Breast epithelium (tissue), 4 donors: ENCODE measurements at regions not wholly inside any gene's neighbourhood (a gene's known extent, or its start where the extent isn't known, plus 50 kb on each side); places are given as distances from the start of the nearest gene placed in this dataset.

ENCODE experiments used
- DNase-seq, 2 donors: peaks; one replicate each; pipeline ENCODE4 v3.0.0-alpha.2; 2019; ENCODE audit warnings: low spot score in 2 of 2
- H3K27ac ChIP-seq, 2 donors: fragments of 200-600 bp; sonication (generic) in 1 of 2; one replicate each; pipeline ENCODE4 v1.5.1; 2016 to 2019; ENCODE audit warnings: mild to moderate bottlenecking in 1 of 2
- H3K27me3 ChIP-seq, 2 donors: fragments of 200-600 bp; sonication (generic) in 1 of 2; one replicate each; pipeline versions ENCODE4 v1.5.1 to v1.6.0; 2017 to 2019; ENCODE audit warnings: control low read depth in 1 of 2, mild to moderate bottlenecking in 1 of 2
- H3K36me3 ChIP-seq: fragments of 200-600 bp; one replicate; pipeline ENCODE4 v1.5.1; 2019
- H3K4me1 ChIP-seq, 2 donors: fragments of 200-600 bp; sonication (generic); one replicate each; pipeline ENCODE4 v1.5.1; 2016 to 2019; ENCODE audit warnings: control low read depth in 1 of 2
- H3K4me3 ChIP-seq, 3 donors: fragments of 200-600 bp; sonication (generic); 1 replicate in 2 of 3; 2 replicates in 1 of 3; pipeline ENCODE4 v1.5.1; 2016 to 2019; ENCODE audit warnings: mild to moderate bottlenecking in 3 of 3, moderate library complexity in 2 of 3
- H3K9me3 ChIP-seq, 2 donors: fragments of 200-600 bp; sonication (generic) in 1 of 2; one replicate each; pipeline ENCODE4 v1.5.1; 2016 to 2019; ENCODE audit warnings: control low read depth in 1 of 2
- CTCF ChIP-seq, 3 donors: fragments of 450-650 bp; IDR thresholded peaks; one replicate each; pipeline ENCODE4 v1.5.1; 2016 to 2017; ENCODE audit warnings: antibody characterized with exemption in 3 of 3, mild to moderate bottlenecking in 3 of 3, moderate library complexity in 3 of 3
- POLR2A ChIP-seq: fragments of 450-650 bp; IDR thresholded peaks from one replicate; pipeline ENCODE4 v1.6.1; 2016; ENCODE audit warnings: antibody characterized with exemption, mild to moderate bottlenecking, moderate library complexity
- POLR2AphosphoS5 ChIP-seq, 3 donors: sonication (generic); formaldehyde crosslinking; IDR thresholded peaks; one replicate each; pipeline ENCODE4 v1.6.1; 2017; ENCODE audit warnings: antibody characterized with exemption in 3 of 3
- intact Hi-C: fragments of 100-400 bp; cut with DNase I; formaldehyde crosslinking; loops from one replicate; pipeline ENCODE4 v1.15.1; 2023; ENCODE audit warnings: low total_unique reads

- intact Hi-C loops = no loop called here
- Histone ChIP-seq H3K4me3 (no peak overlapping the region), H3K27me3 (no peaks in the 10 kb centered on the region), H3K4me1 (no peaks in the 10 kb centered on the region), H3K9me3 (no peaks in the 10 kb centered on the region), H3K27ac (no peak overlapping the region), H3K36me3 (no peaks in the 10 kb centered on the region)
- DNase-seq = no peak
- TF ChIP-seq CTCF (IDR thresholded peaks at IDR 0.05) (no peak), POLR2AphosphoS5 (IDR thresholded peaks at IDR 0.05) (no peak), POLR2A (no peak)
Observed at GRCh38 chr5:167801999-167802398, 489.4 kb upstream of the WWC1 start.

GRCh38 chr5:167802755-167803431 is 488.6 kb upstream of the WWC1 start:
- TF ChIP-seq POLR2A (no peak), POLR2AphosphoS5 (IDR thresholded peaks at IDR 0.05) (no peak), CTCF (IDR thresholded peaks at IDR 0.05) (no peak)
- Histone ChIP-seq H3K9me3 (no peaks in the 10 kb centered on the region), H3K4me3 (no peak overlapping the region), H3K4me1 (no peaks in the 10 kb centered on the region), H3K36me3 (no peaks in the 10 kb centered on the region), H3K27me3 (no peaks in the 10 kb centered on the region), H3K27ac (no peak overlapping the region)
- intact Hi-C loops = no loop called here
- DNase-seq = no peak

GRCh38 chr5:167804512-167805220 is 486.8 kb upstream of the WWC1 start:
- Histone ChIP-seq H3K36me3 (no peaks in the 10 kb centered on the region), H3K9me3 (no peaks in the 10 kb centered on the region)

GRCh38 chr5:167810573-167810972 is 480.9 kb upstream of the WWC1 start:
- DNase-seq = no peak
- TF ChIP-seq POLR2A = no peak
- no peak for TF ChIP-seq POLR2AphosphoS5 (IDR thresholded peaks at IDR 0.05)
- no peak for TF ChIP-seq CTCF (IDR thresholded peaks at IDR 0.05)
- no peaks in the 10 kb centered on the region for H3K36me3 ChIP-seq
- H3K4me3 ChIP-seq = no peak overlapping the region
- H3K27ac ChIP-seq = no peak overlapping the region
- intact Hi-C loops = no loop called here
- no peaks in the 10 kb centered on the region for H3K4me1 ChIP-seq
- H3K9me3 ChIP-seq = no peaks in the 10 kb centered on the region
- no peaks in the 10 kb centered on the region for H3K27me3 ChIP-seq

More at GRCh38 chr5:167804512-167805220, 486.8 kb upstream of the WWC1 start:
- H3K4me1 ChIP-seq = no peaks in the 10 kb centered on the region
- H3K4me3 ChIP-seq = no peak overlapping the region
- H3K27me3 ChIP-seq = no peaks in the 10 kb centered on the region
- no peak for TF ChIP-seq POLR2AphosphoS5 (IDR thresholded peaks at IDR 0.05)
- no peak for TF ChIP-seq POLR2A
- TF ChIP-seq CTCF (IDR thresholded peaks at IDR 0.05) = no peak
- intact Hi-C loops = no loop called here
- peak in 1 of 2 donors; percentile 42 for DNase-seq
- peak overlapping the region in 1 of 2 donors; percentile 27 for H3K27ac ChIP-seq

GRCh38 chr5:167812871-167813270 is 478.6 kb upstream of the WWC1 start:
- no peak for DNase-seq
- peak overlapping the region; percentile 46 to 48 for H3K27ac ChIP-seq
- TF ChIP-seq POLR2A (no peak), POLR2AphosphoS5 (IDR thresholded peaks at IDR 0.05) (no peak), CTCF (IDR thresholded peaks at IDR 0.05) (no peak)
- H3K4me1 ChIP-seq = no peaks in the 10 kb centered on the region
- no peaks in the 10 kb centered on the region for H3K36me3 ChIP-seq
- intact Hi-C loops = no loop called here
- no peak overlapping the region for H3K4me3 ChIP-seq
- no peaks in the 10 kb centered on the region for H3K9me3 ChIP-seq
- no peaks in the 10 kb centered on the region for H3K27me3 ChIP-seq
